Retinal pigment epithelial cell (primary cell): ENCODE measurements at regions not wholly inside any gene's neighbourhood (a gene's known extent, or its start where the extent isn't known, plus 50 kb on each side); places are given as distances from the start of the nearest gene placed in this dataset.

Experiments
- DNase-seq: peaks from one replicate; pipeline ENCODE4 v3.0.0-alpha.2; 2010; ENCODE audit warnings: low read depth
- H3K4me3 ChIP-seq: 2 replicates; pipeline ENCODE4 v1.5.1; 2011; ENCODE audit warnings: mild to moderate bottlenecking, low read length, control low read depth, moderate library complexity
- CTCF ChIP-seq: conservative IDR thresholded peaks from 2 replicates; pipeline ENCODE4 v1.5.1; 2011; ENCODE audit warnings: low read depth, low read length, control low read depth, inconsistent platforms

DNA sequence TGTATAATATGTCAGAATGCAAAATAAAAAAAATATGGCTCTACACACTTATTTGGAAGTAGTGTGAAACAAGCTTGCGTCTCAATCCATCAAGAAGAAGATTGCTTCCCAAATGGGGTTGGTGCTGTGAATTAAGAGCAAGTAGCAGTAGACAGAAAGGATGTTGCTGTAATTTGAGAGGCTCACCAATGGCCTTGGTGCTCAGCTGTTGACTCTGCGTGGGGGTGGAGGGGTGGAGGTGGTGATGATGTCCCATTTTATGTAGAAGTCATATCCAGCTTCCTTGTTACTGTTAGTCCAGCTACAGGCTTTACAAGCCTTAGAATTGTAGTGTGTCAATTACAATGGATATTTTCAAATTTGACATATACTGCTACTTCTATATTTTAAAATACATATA lies 223.4 kb upstream of the RND3 start:
- DNase-seq, result no peak
- TF ChIP-seq CTCF, result no peak
- H3K4me3 ChIP-seq, result no peak overlapping the region

GRCh38 chr2:150710041-150710440 lies 222.6 kb upstream of the RND3 start:
- no peak for DNase-seq
- TF ChIP-seq CTCF, result no peak
- no peak overlapping the region for H3K4me3 ChIP-seq

- DNase-seq, result no peak
- no peak for TF ChIP-seq CTCF
- no peak overlapping the region for H3K4me3 ChIP-seq
Measured at GRCh38 chr2:150706561-150706960, 219.1 kb upstream of the RND3 start.

- no peak for TF ChIP-seq CTCF
- no peak overlapping the region for H3K4me3 ChIP-seq
- DNase-seq, result no peak
Measured at GRCh38 chr2:150705767-150706166, 218.3 kb upstream of the RND3 start.

DNA sequence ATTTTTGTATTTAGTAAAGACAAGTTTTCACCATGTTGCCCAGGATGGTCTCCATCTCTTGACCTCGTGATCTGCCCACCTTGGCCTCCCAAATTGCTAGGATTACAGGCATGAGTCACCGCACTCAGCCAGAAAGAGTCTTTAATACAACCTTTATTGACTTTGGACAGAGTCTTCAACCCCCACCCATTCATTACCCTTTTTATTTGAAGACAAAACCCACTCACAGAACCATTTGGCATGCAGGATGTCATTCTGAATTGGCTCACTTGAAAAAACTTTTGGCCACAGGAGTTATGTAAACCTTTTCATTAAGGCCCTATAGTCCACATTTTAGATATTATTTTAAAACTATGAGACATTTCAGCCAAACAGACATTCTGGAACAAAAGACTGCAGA lies 217.9 kb upstream of the RND3 start:
- no peak for TF ChIP-seq CTCF
- H3K4me3 ChIP-seq, result no peak overlapping the region
- DNase-seq, result no peak

- H3K4me3 ChIP-seq, result no peak overlapping the region
- DNase-seq, result no peak
- TF ChIP-seq CTCF, result no peak
Measured at GRCh38 chr2:150702791-150703190, 215.3 kb upstream of the RND3 start.

DNA sequence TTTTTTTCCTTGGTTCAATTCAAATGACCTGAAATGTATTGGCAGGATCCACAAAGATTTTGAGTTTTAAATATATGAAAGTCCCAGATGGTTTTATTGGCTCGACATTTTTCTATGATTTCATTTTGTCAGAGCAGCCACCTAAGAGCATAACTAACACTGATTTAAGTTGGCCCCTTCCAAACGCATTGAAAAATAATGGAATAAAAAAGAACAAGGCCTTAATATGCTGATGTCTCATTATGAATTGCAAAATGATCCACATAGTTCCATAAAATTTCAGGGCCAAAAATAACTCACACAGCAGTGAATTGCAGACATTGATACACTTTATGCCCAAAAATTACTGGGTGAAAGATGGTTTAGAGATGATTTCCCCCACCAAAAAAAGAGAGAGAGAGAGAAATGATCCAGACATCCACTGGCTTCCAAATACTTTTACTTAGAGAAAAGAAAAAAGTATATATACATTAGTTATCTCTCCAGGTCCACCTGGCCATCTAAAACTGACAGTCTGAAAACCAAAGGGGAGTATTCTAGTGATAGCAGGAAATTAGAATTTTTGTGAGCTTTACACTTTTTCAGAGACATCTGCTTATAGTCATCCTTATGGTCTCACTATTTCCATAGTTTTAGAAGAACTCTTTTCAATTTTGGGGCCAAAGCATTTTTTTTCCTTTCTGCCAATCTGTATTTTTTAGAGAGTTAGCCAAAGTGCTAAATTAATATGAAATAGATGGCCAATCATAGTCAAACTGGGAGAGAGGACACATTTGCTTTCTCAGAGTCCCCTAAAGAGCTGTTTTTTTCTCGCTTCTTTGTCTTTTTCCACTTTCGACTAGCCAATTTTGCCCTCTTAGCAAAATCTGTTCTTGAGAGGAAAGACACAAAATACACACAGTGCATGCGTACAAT lies 213.5 kb upstream of the RND3 start:
- TF ChIP-seq CTCF, result no peak
- DNase-seq, result no peak
- no peak overlapping the region for H3K4me3 ChIP-seq
